Endothelial cell of umbilical vein (primary cell): ENCODE measurements at regions not wholly inside any gene's neighbourhood (a gene's known extent, or its start where the extent isn't known, plus 50 kb on each side); places are given as distances from the start of the nearest gene placed in this dataset.

Experiments
- BruUV-seq: library from RNA; stranded (reverse); fragments of 400-500 nt; replicated peaks from 2 replicates; lab custom pipeline; 2021; lab: Mats Ljungman, UMichigan
- CTCF ChIA-PET: fragments of 300-600, 350-600 bp; sonication (Branson Sonifier 250); formaldehyde crosslinking; loops from one replicate; lab custom pipeline; 2021; ENCODE audit warnings: antibody characterized with exemption, inconsistent platforms; lab: Charles Lee
- POLR2A ChIA-PET: fragments of 300-600, 350-600 bp; sonication (Branson Sonifier 250); formaldehyde crosslinking; loops from one replicate; lab custom pipeline; 2021; ENCODE audit warnings: antibody characterized with exemption, inconsistent platforms; lab: Charles Lee
- DNase-seq: peaks from one replicate; pipeline ENCODE4 v3.0.0-alpha.2; 2011; ENCODE audit warnings: low read depth, low spot score
- FAIRE-seq: peaks from 2 replicates; lab custom pipeline; 2011; peaks lifted over from hg19 to GRCh38; lab: Jason Lieb, UNC
- H2AFZ ChIP-seq: 2 replicates; pipeline ENCODE4 v1.6.0; 2012; ENCODE audit warnings: low read depth, low read length, control low read depth, inconsistent platforms
- H3K27ac ChIP-seq: 2 replicates; pipeline ENCODE4 v1.5.1; 2011; ENCODE audit warnings: low read depth, mild to moderate bottlenecking, control low read depth, low read length, moderate library complexity; ENCODE audit not compliant: insufficient read depth
- H3K27me3 ChIP-seq, 2 experiments: 2 replicates each; pipeline versions ENCODE4 v1.6.0 to v1.6.1; 2011; ENCODE audit warnings: low read length in 2 of 2, mixed read lengths in 1 of 2; ENCODE audit not compliant: control insufficient read depth in 2 of 2, insufficient read depth in 2 of 2
- H3K36me3 ChIP-seq, 2 experiments: 2 replicates in 1 of 2; 3 replicates in 1 of 2; pipeline ENCODE4 v1.5.1; 2011; ENCODE audit warnings: low read length in 2 of 2, mild to moderate bottlenecking in 1 of 2, moderate library complexity in 1 of 2; ENCODE audit not compliant: control insufficient read depth in 2 of 2, insufficient read depth in 2 of 2; ENCODE audit errors: extremely low read depth in 1 of 2
- H3K4me1 ChIP-seq: 3 replicates; pipeline ENCODE4 v1.5.1; 2011; ENCODE audit warnings: mild to moderate bottlenecking, low read length; ENCODE audit not compliant: control insufficient read depth, insufficient read depth; ENCODE audit errors: extremely low read depth
- H3K4me2 ChIP-seq: 2 replicates; pipeline ENCODE4 v1.6.1; 2011; ENCODE audit warnings: low read length, control low read depth, mixed read lengths; ENCODE audit not compliant: insufficient read depth
- H3K4me3 ChIP-seq, 3 experiments: fragments of 200-600 bp in 1 of 3; sonication (generic), shearing (Covaris generic) in 1 of 3; replicated peaks in 1 of 3; 2 replicates each; pipeline ENCODE4 v1.5.1; 2011 to 2016; ENCODE audit warnings: control low read depth in 3 of 3, low read length in 3 of 3, mild to moderate bottlenecking in 2 of 3, inconsistent platforms in 1 of 3, low read depth in 1 of 3, moderate library complexity in 1 of 3; ENCODE audit not compliant: insufficient read depth in 1 of 3
- H3K79me2 ChIP-seq: 2 replicates; pipeline ENCODE4 v1.6.0; 2012; ENCODE audit warnings: low read length, inconsistent platforms; ENCODE audit not compliant: control insufficient read depth, insufficient read depth
- H3K9ac ChIP-seq: replicated peaks from 2 replicates; pipeline ENCODE3; 2011; ENCODE audit warnings: low read length, control low read depth; ENCODE audit not compliant: insufficient read depth; ENCODE audit errors: extremely low read depth
- H3K9me1 ChIP-seq: replicated peaks from 3 replicates; pipeline ENCODE4 v1.6.0; 2011; ENCODE audit warnings: mild to moderate bottlenecking, low read length; ENCODE audit not compliant: control insufficient read depth, insufficient read depth; ENCODE audit errors: extremely low read depth
- H3K9me3 ChIP-seq: replicated peaks from 2 replicates; pipeline ENCODE4 v1.5.1; 2012; ENCODE audit warnings: low read length, inconsistent platforms; ENCODE audit not compliant: control insufficient read depth, insufficient read depth
- H4K20me1 ChIP-seq: replicated peaks from 2 replicates; pipeline ENCODE3; 2011; ENCODE audit warnings: mild to moderate bottlenecking, low read length; ENCODE audit not compliant: control insufficient read depth, insufficient read depth; ENCODE audit errors: extremely low read depth
- CTCF ChIP-seq, 2 donors: IDR thresholded peaks; 1 replicate in 1 of 2; 2 replicates in 1 of 2; pipeline ENCODE4 v1.5.1; 2011; ENCODE audit warnings: low read length in 2 of 2, mild to moderate bottlenecking in 2 of 2, moderate library complexity in 2 of 2, control low read depth in 1 of 2, inconsistent platforms in 1 of 2, low read depth in 1 of 2; ENCODE audit not compliant: insufficient read depth in 1 of 2; ENCODE audit errors: extremely low read depth in 1 of 2
- EZH2 ChIP-seq: IDR thresholded peaks from 2 replicates; pipeline ENCODE4 v1.6.1; 2012; ENCODE audit warnings: borderline replicate concordance, low read depth, mild to moderate bottlenecking, moderate library complexity, low read length, inconsistent platforms; ENCODE audit not compliant: severe bottlenecking
- FOS ChIP-seq: IDR thresholded peaks from 2 replicates; pipeline ENCODE4 v1.6.1; 2011; ENCODE audit warnings: mild to moderate bottlenecking, low read length, moderate library complexity, borderline replicate concordance; ENCODE audit not compliant: insufficient read depth
- GATA2 ChIP-seq: IDR thresholded peaks from 2 replicates; pipeline ENCODE4 v1.7.0; 2011; ENCODE audit warnings: low read depth, mild to moderate bottlenecking, moderate library complexity, mixed read lengths, low read length; ENCODE audit not compliant: insufficient read length, insufficient read depth
- JUN ChIP-seq: IDR thresholded peaks from 2 replicates; pipeline ENCODE4 v1.6.1; 2011; ENCODE audit warnings: borderline replicate concordance, low read depth; ENCODE audit not compliant: insufficient read length, insufficient read depth
- MAX ChIP-seq: IDR thresholded peaks from 2 replicates; pipeline ENCODE4 v1.6.1; 2011; ENCODE audit not compliant: insufficient read depth, insufficient read length
- MYC ChIP-seq: IDR thresholded peaks from one replicate; pipeline ENCODE4 v1.6.1; 2011; ENCODE audit warnings: mild to moderate bottlenecking, low read depth, low read length
- POLR2A ChIP-seq: IDR thresholded peaks from 2 replicates; pipeline ENCODE4 v1.6.1; 2012; ENCODE audit warnings: low read depth, mild to moderate bottlenecking, control low read depth, low read length
- POLR2AphosphoS5 ChIP-seq: IDR thresholded peaks from 2 replicates; pipeline ENCODE4 v1.6.1; 2012; ENCODE audit warnings: low read depth, mild to moderate bottlenecking, control low read depth, low read length, moderate library complexity; ENCODE audit not compliant: insufficient read depth
- dilution Hi-C: fragments of 300-500 bp; cut with MboI; formaldehyde crosslinking; loops from one replicate; pipeline ENCODE4 v1.15.0; 2019; ENCODE audit warnings: low sequenced_read_pairs; ENCODE audit not compliant: extremely low pct_ligation_motif_present
- intact Hi-C: fragments of 100-400 bp; cut with micrococcal nuclease; formaldehyde crosslinking; loops from one replicate; pipeline ENCODE4 v1.10.0; 2022

GRCh38 chr1:229047161-229047839 lies 223.6 kb upstream of the RAB4A start:
- H3K79me2 ChIP-seq, result no peaks in the 10 kb centered on the region
- ChIA-PET POLR2A (no interaction called here), CTCF (no interaction called here)
- TF ChIP-seq EZH2 (no peak), CTCF (IDR thresholded peaks at IDR 0.05; ENCODE audit: extremely low read depth in 1 of 2, insufficient read depth in 1 of 2, low read depth in 1 of 2, low read length in 2 of 2) (no peak), GATA2 (no peak)
- H3K4me2 ChIP-seq, result no peak overlapping the region
- no TSS peak for BruUV-seq
- intact Hi-C loops, result no loop called here
- H3K4me1 ChIP-seq, result no peaks in the 10 kb centered on the region
- H2AFZ ChIP-seq, result no peak overlapping the region
- H3K9ac ChIP-seq, result no peak overlapping the region
- no peaks in the 10 kb centered on the region for H3K9me3 ChIP-seq
- H4K20me1 ChIP-seq, result no peaks in the 10 kb centered on the region
- peaks cover 0 to 2% of the 10 kb centered on the region in 2 experiments for H3K27me3 ChIP-seq
- H3K36me3 ChIP-seq, result no peaks in the 10 kb centered on the region
- no peak overlapping the region for H3K27ac ChIP-seq
- DNase-seq, result no peak
- no peak overlapping the region for H3K4me3 ChIP-seq
- dilution Hi-C loops, result no loop called here
- H3K9me1 ChIP-seq, result no peaks in the 10 kb centered on the region
- no peak for FAIRE-seq

GRCh38 chr1:229047840-229048620 lies 222.9 kb upstream of the RAB4A start:
- ChIA-PET CTCF (no interaction called here), POLR2A (no interaction called here)
- Histone ChIP-seq H3K9me1 (no peaks in the 10 kb centered on the region), H3K79me2 (no peaks in the 10 kb centered on the region), H3K27me3 (peaks cover 0 to 1% of the 10 kb centered on the region in 2 experiments), H3K36me3 (no peaks in the 10 kb centered on the region), H2AFZ (no peak overlapping the region), H3K4me2 (no peak overlapping the region), H3K4me3 (no peak overlapping the region), H3K4me1 (no peaks in the 10 kb centered on the region), H3K27ac (no peak overlapping the region), H3K9me3 (no peaks in the 10 kb centered on the region), H3K9ac (no peak overlapping the region), H4K20me1 (no peaks in the 10 kb centered on the region)
- FAIRE-seq, result no peak
- intact Hi-C loops (no loop called here), dilution Hi-C loops (no loop called here)
- DNase-seq, result no peak
- TF ChIP-seq EZH2 (no peak), JUN (no peak), POLR2A (no peak), POLR2AphosphoS5 (no peak), MYC (no peak), MAX (no peak), GATA2 (no peak), FOS (no peak), CTCF (IDR thresholded peaks at IDR 0.05; ENCODE audit: extremely low read depth in 1 of 2, insufficient read depth in 1 of 2, low read depth in 1 of 2, low read length in 2 of 2) (no peak)
- BruUV-seq, result no TSS peak
